Liver (tissue), 8 donors: ENCODE measurements at regions not wholly inside any gene's neighbourhood (a gene's known extent, or its start where the extent isn't known, plus 50 kb on each side); places are given as distances from the start of the nearest gene placed in this dataset.

ENCODE experiments used
- DNase-seq: peaks from one replicate; pipeline ENCODE4 v3.0.0-alpha.2; 2017; ENCODE audit warnings: low spot score
- H3K27ac ChIP-seq, 2 donors: one replicate each; pipeline ENCODE4 v1.7.0; 2013; ENCODE audit warnings: inconsistent platforms in 2 of 2, low read length in 2 of 2, control low read depth in 1 of 2, low read depth in 1 of 2, mild to moderate bottlenecking in 1 of 2
- H3K27me3 ChIP-seq, 4 donors: one replicate each; pipeline versions ENCODE4 v1.6.1 to v1.7.0; 2013; ENCODE audit warnings: low read length in 3 of 4, inconsistent platforms in 1 of 4, mild to moderate bottlenecking in 1 of 4, moderate library complexity in 1 of 4; ENCODE audit not compliant: control insufficient read depth in 4 of 4, insufficient read depth in 4 of 4
- H3K36me3 ChIP-seq, 4 donors: one replicate each; pipeline versions ENCODE4 v1.6.1 to v1.7.0; 2013; ENCODE audit warnings: low read length in 3 of 4, mild to moderate bottlenecking in 3 of 4, low read depth in 1 of 4, moderate library complexity in 1 of 4; ENCODE audit not compliant: control insufficient read depth in 4 of 4, insufficient read depth in 3 of 4
- H3K4me1 ChIP-seq, 4 donors: one replicate each; pipeline versions ENCODE4 v1.6.1 to v1.7.0; 2013; ENCODE audit warnings: low read length in 3 of 4, mild to moderate bottlenecking in 3 of 4, moderate library complexity in 1 of 4; ENCODE audit not compliant: control insufficient read depth in 4 of 4, insufficient read depth in 4 of 4
- H3K4me3 ChIP-seq, 3 donors: one replicate each; pipeline versions ENCODE4 v1.6.1 to v1.7.0; 2013; ENCODE audit warnings: low read length in 3 of 3, control low read depth in 1 of 3, low read depth in 1 of 3, mild to moderate bottlenecking in 1 of 3
- H3K9ac ChIP-seq, 2 donors: one replicate each; pipeline ENCODE4 v1.7.0; 2013; ENCODE audit warnings: low read length in 2 of 2, mild to moderate bottlenecking in 2 of 2, moderate library complexity in 2 of 2, control low read depth in 1 of 2, low read depth in 1 of 2
- H3K9me3 ChIP-seq, 4 donors: one replicate each; pipeline versions ENCODE4 v1.6.1 to v1.7.0; 2013; ENCODE audit warnings: low read length in 3 of 4; ENCODE audit not compliant: control insufficient read depth in 4 of 4
- EGR1 ChIP-seq, 2 donors: IDR thresholded peaks; 2 replicates each; pipeline ENCODE4 v1.6.1; 2016 to 2018; ENCODE audit warnings: antibody characterized with exemption in 2 of 2, low read depth in 2 of 2
- FOXA1 ChIP-seq: IDR thresholded peaks from 2 replicates; pipeline ENCODE4 v1.6.1; 2016; ENCODE audit warnings: antibody characterized with exemption
- FOXA2 ChIP-seq: IDR thresholded peaks from 2 replicates; pipeline ENCODE4 v1.6.1; 2016; ENCODE audit warnings: antibody characterized with exemption
- GABPA ChIP-seq, 2 donors: IDR thresholded peaks in 1 of 2; conservative IDR thresholded peaks in 1 of 2; 2 replicates each; pipeline ENCODE4 v1.6.1; 2016; ENCODE audit warnings: antibody characterized with exemption in 2 of 2, mild to moderate bottlenecking in 1 of 2, moderate library complexity in 1 of 2
- HNF4A ChIP-seq, 2 donors: conservative IDR thresholded peaks; 2 replicates each; pipeline ENCODE4 v1.6.1; 2016; ENCODE audit warnings: antibody characterized with exemption in 2 of 2, mild to moderate bottlenecking in 2 of 2
- HNF4G ChIP-seq: IDR thresholded peaks from 2 replicates; pipeline ENCODE4 v1.6.1; 2016; ENCODE audit warnings: antibody characterized with exemption
- JUND ChIP-seq, 2 donors: IDR thresholded peaks; 2 replicates each; pipeline ENCODE4 v1.6.1; 2016; ENCODE audit warnings: antibody characterized with exemption in 2 of 2
- NR2F2 ChIP-seq: IDR thresholded peaks from 2 replicates; pipeline ENCODE4 v1.6.1; 2016; ENCODE audit warnings: antibody characterized with exemption
- RAD21 ChIP-seq, 2 donors: IDR thresholded peaks; 2 replicates each; pipeline ENCODE4 v1.6.1; 2016; ENCODE audit warnings: antibody characterized with exemption in 2 of 2, mild to moderate bottlenecking in 2 of 2
- RXRA ChIP-seq, 2 donors: IDR thresholded peaks; 2 replicates each; pipeline ENCODE4 v1.6.1; 2017 to 2018; ENCODE audit warnings: antibody characterized with exemption in 2 of 2, mild to moderate bottlenecking in 1 of 2
- SP1 ChIP-seq: IDR thresholded peaks from 2 replicates; pipeline ENCODE4 v1.6.1; 2018; ENCODE audit warnings: antibody characterized with exemption, mild to moderate bottlenecking
- TAF1 ChIP-seq: conservative IDR thresholded peaks from 2 replicates; pipeline ENCODE4 v1.6.1; 2016; ENCODE audit warnings: antibody characterized with exemption, mild to moderate bottlenecking
- YY1 ChIP-seq: IDR thresholded peaks from 2 replicates; pipeline ENCODE4 v1.6.1; 2016; ENCODE audit warnings: antibody characterized with exemption, mild to moderate bottlenecking
- WGBS: extraction: QIAGEN DNeasy Blood & Tissue Kit; methylation state at CpG from one replicate; pipeline ENCODE4 v1.1.7; 2013; 5-methylcytosine and 5-hydroxymethylcytosine counted together
- TF ChIP-seq, protein P1 (sequence below): IDR thresholded peaks from 2 replicates; pipeline ENCODE4 v1.6.1; 2016; ENCODE audit warnings: antibody characterized with exemption
- TF ChIP-seq, protein P2 (sequence below): IDR thresholded peaks from 2 replicates; pipeline ENCODE4 v1.6.1; 2016; ENCODE audit warnings: antibody characterized with exemption, mild to moderate bottlenecking
- TF ChIP-seq, protein P3 (sequence below): fragments of 150-350 bp; IDR thresholded peaks from 2 replicates; pipeline ENCODE4 v1.5.1; 2017; ENCODE audit warnings: improper control_type of control experiment, low read depth, low read length; ENCODE audit not compliant: missing input control
- TF ChIP-seq, protein P4 (sequence below): IDR thresholded peaks from 2 replicates; pipeline ENCODE4 v1.6.1; 2016; ENCODE audit warnings: antibody characterized with exemption
- donor health status: healthy.
- donor health status: healthy.
- donor health status: healthy.
- donor health status: healthy.
- donor health status: healthy.

DNA sequence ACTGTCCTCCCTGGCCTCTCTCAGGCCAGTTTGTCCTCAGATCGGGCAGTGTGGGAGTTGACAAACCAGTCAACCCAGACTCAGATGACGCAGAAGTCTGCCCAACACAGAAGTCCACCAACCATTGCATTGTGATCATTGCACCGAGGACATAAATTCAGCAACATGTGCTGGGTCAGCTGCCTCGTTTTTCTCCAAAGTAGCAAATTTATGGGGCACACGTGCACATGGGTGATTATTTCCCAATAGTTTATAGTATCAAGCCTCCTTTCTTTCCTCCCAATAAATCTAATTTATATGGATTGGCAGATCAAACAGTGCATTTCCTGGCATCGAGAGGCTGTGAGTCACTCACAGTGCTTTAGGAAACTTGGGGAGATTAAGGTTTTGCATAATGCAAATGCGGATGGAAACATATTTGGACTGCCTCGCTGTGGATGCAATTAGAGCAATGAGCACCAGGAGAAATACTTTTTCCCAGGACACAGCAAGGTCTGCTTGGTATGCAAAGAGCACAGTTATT, 413.7 kb upstream of the SULF2 start:
- DNase-seq, result no peak
- no peak overlapping the region for H3K27ac ChIP-seq
- 78% methylated on average over 8 of the region's 8 CpGs for WGBS

DNA sequence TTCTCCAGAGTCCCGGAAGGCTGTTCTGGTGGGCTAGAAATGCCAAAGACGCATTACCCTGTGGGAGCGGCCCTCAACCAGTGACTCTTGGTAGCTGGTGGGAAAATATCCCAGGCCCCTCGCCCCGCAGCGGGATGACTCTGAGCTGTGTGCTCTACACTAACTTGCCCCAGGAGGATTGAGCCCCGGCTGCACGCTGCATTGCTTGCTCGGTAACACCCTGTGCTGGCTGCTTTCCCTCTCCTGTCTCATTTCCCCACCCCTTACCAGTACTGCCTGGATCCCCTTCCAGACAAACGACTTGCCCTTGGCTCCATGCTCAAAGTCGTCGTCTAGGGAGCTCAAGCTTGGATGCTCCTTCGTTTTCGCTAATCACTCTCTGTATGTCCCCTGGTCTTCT, 411.8 kb upstream of the SULF2 start:
- 88% methylated on average over 14 of the region's 14 CpGs for WGBS
- Histone ChIP-seq H3K4me3 (no peak overlapping the region), H3K4me1 (no peaks in the 10 kb centered on the region), H3K27me3 (no peaks in the 10 kb centered on the region), H3K9me3 (no peaks in the 10 kb centered on the region), H3K9ac (no peak overlapping the region), H3K27ac (no peak overlapping the region), H3K36me3 (no peaks in the 10 kb centered on the region)
- TF ChIP-seq RAD21 (IDR thresholded peaks at IDR 0.05) (no peak), JUND (IDR thresholded peaks at IDR 0.05) (no peak), HNF4A (conservative IDR thresholded peaks at IDR 0.05) (no peak), GABPA (IDR thresholded peaks at IDR 0.05 in 1 of 2, conservative IDR thresholded peaks at IDR 0.05 in 1 of 2) (no peak), SP1 (no peak), NR2F2 (no peak), YY1 (no peak), TAF1 (no peak), FOXA1 (no peak), FOXA2 (no peak), HNF4G (no peak), EGR1 (IDR thresholded peaks at IDR 0.05; ENCODE audit: low read depth in 2 of 2) (no peak), RXRA (IDR thresholded peaks at IDR 0.05) (no peak)
- TF ChIP-seq, protein P1, sequence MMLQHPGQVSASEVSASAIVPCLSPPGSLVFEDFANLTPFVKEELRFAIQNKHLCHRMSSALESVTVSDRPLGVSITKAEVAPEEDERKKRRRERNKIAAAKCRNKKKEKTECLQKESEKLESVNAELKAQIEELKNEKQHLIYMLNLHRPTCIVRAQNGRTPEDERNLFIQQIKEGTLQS, result no peak
- TF ChIP-seq, protein P2, sequence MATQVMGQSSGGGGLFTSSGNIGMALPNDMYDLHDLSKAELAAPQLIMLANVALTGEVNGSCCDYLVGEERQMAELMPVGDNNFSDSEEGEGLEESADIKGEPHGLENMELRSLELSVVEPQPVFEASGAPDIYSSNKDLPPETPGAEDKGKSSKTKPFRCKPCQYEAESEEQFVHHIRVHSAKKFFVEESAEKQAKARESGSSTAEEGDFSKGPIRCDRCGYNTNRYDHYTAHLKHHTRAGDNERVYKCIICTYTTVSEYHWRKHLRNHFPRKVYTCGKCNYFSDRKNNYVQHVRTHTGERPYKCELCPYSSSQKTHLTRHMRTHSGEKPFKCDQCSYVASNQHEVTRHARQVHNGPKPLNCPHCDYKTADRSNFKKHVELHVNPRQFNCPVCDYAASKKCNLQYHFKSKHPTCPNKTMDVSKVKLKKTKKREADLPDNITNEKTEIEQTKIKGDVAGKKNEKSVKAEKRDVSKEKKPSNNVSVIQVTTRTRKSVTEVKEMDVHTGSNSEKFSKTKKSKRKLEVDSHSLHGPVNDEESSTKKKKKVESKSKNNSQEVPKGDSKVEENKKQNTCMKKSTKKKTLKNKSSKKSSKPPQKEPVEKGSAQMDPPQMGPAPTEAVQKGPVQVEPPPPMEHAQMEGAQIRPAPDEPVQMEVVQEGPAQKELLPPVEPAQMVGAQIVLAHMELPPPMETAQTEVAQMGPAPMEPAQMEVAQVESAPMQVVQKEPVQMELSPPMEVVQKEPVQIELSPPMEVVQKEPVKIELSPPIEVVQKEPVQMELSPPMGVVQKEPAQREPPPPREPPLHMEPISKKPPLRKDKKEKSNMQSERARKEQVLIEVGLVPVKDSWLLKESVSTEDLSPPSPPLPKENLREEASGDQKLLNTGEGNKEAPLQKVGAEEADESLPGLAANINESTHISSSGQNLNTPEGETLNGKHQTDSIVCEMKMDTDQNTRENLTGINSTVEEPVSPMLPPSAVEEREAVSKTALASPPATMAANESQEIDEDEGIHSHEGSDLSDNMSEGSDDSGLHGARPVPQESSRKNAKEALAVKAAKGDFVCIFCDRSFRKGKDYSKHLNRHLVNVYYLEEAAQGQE, result no peak
- TF ChIP-seq, protein P3, sequence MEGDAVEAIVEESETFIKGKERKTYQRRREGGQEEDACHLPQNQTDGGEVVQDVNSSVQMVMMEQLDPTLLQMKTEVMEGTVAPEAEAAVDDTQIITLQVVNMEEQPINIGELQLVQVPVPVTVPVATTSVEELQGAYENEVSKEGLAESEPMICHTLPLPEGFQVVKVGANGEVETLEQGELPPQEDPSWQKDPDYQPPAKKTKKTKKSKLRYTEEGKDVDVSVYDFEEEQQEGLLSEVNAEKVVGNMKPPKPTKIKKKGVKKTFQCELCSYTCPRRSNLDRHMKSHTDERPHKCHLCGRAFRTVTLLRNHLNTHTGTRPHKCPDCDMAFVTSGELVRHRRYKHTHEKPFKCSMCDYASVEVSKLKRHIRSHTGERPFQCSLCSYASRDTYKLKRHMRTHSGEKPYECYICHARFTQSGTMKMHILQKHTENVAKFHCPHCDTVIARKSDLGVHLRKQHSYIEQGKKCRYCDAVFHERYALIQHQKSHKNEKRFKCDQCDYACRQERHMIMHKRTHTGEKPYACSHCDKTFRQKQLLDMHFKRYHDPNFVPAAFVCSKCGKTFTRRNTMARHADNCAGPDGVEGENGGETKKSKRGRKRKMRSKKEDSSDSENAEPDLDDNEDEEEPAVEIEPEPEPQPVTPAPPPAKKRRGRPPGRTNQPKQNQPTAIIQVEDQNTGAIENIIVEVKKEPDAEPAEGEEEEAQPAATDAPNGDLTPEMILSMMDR, result no peak
- TF ChIP-seq, protein P4, sequence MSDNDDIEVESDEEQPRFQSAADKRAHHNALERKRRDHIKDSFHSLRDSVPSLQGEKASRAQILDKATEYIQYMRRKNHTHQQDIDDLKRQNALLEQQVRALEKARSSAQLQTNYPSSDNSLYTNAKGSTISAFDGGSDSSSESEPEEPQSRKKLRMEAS, result no peak
- no peak for DNase-seq

More for the DNA sequence above, 413.7 kb upstream of the SULF2 start:
- TF ChIP-seq RXRA (IDR thresholded peaks at IDR 0.05), result no peak
- no peak for TF ChIP-seq JUND (IDR thresholded peaks at IDR 0.05)
- TF ChIP-seq HNF4A (conservative IDR thresholded peaks at IDR 0.05), result no peak
- TF ChIP-seq RAD21 (IDR thresholded peaks at IDR 0.05), result no peak
- no peak for TF ChIP-seq HNF4G
- no peak for TF ChIP-seq NR2F2
- no peak for TF ChIP-seq FOXA2
- TF ChIP-seq, protein P1, result no peak
- H3K9me3 ChIP-seq, result no peaks in the 10 kb centered on the region
- H3K4me1 ChIP-seq, result no peaks in the 10 kb centered on the region
- H3K4me3 ChIP-seq, result no peak overlapping the region
- H3K9ac ChIP-seq, result no peak overlapping the region
- no peaks in the 10 kb centered on the region for H3K27me3 ChIP-seq
- H3K36me3 ChIP-seq, result no peaks in the 10 kb centered on the region
